Panc1 (cell line): ENCODE measurements at regions not wholly inside any gene's neighbourhood (a gene's known extent, or its start where the extent isn't known, plus 50 kb on each side); places are given as distances from the start of the nearest gene placed in this dataset.

ENCODE experiments used
- ATAC-seq: fragments of 200-7000 bp; cut with Tn5 transposase; 2 replicates; pipeline ENCODE4 v1.9.1; 2020; ENCODE audit warnings: mild to moderate bottlenecking, moderate library complexity
- BruUV-seq: library from RNA; stranded (reverse); fragments of 400-500 nt; replicated peaks from 2 replicates; lab custom pipeline; 2021; lab: Mats Ljungman, UMichigan
- CTCF ChIA-PET: fragments of 300-600 bp; sonication (Branson Sonifier 250); formaldehyde crosslinking; loops from one replicate; lab custom pipeline; 2022; ENCODE audit warnings: antibody characterized with exemption; lab: Charles Lee
- POLR2A ChIA-PET: fragments of 300-600 bp; sonication (Branson Sonifier 250); formaldehyde crosslinking; loops from one replicate; lab custom pipeline; 2022; ENCODE audit warnings: antibody characterized with exemption; lab: Charles Lee
- DNase-seq: peaks from one replicate; pipeline ENCODE4 v3.0.0-alpha.2; 2010; ENCODE audit warnings: low read depth, low spot score
- H3K27ac ChIP-seq: 2 replicates; pipeline ENCODE4 v1.5.1; 2011; ENCODE audit warnings: mild to moderate bottlenecking, low read length, inconsistent platforms
- H3K27me3 ChIP-seq: fragments of 200-500 bp; sonication (Bioruptor generic); 2 replicates; pipeline ENCODE4 v1.6.0; 2014; ENCODE audit warnings: low read length, inconsistent platforms; ENCODE audit not compliant: control insufficient read depth, insufficient read depth
- H3K36me3 ChIP-seq: fragments of 200-500 bp; sonication (Bioruptor generic); 2 replicates; pipeline ENCODE4 v1.5.1; 2014; ENCODE audit warnings: inconsistent platforms, mild to moderate bottlenecking, low read length, moderate library complexity; ENCODE audit not compliant: control insufficient read depth, insufficient read depth
- H3K4me1 ChIP-seq: 2 replicates; pipeline ENCODE4 v1.5.1; 2011; ENCODE audit warnings: inconsistent platforms, mild to moderate bottlenecking, low read length, moderate library complexity; ENCODE audit not compliant: control insufficient read depth, insufficient read depth
- H3K4me3 ChIP-seq, 2 experiments: 2 replicates each; pipeline ENCODE4 v1.5.1; 2011 to 2012; ENCODE audit warnings: low read depth in 2 of 2, low read length in 2 of 2, mild to moderate bottlenecking in 2 of 2, inconsistent platforms in 1 of 2, moderate library complexity in 1 of 2
- H3K9me3 ChIP-seq: fragments of 200-500 bp; sonication (Bioruptor generic); 2 replicates; pipeline ENCODE4 v1.5.1; 2014; ENCODE audit warnings: low read depth, mild to moderate bottlenecking, inconsistent platforms, low read length, moderate library complexity; ENCODE audit not compliant: control insufficient read depth, insufficient read depth
- CTCF ChIP-seq: fragments of 450-650 bp; IDR thresholded peaks from 2 replicates; pipeline ENCODE4 v1.5.1; 2017; ENCODE audit warnings: mild to moderate bottlenecking
- POLR2AphosphoS5 ChIP-seq: IDR thresholded peaks from 2 replicates; pipeline ENCODE4 v1.6.1; 2012; ENCODE audit warnings: mild to moderate bottlenecking, low read depth, low read length, moderate library complexity
- REST ChIP-seq, 2 experiments: IDR thresholded peaks; 2 replicates each; pipeline ENCODE4 v1.6.1; 2011 to 2012; ENCODE audit warnings: low read depth in 2 of 2, control low read depth in 1 of 2, low read length in 1 of 2, mild to moderate bottlenecking in 1 of 2, moderate library complexity in 1 of 2; ENCODE audit not compliant: insufficient read depth in 1 of 2
- SIN3A ChIP-seq: IDR thresholded peaks from 2 replicates; pipeline ENCODE4 v1.6.1; 2012; ENCODE audit warnings: low read depth, mild to moderate bottlenecking, low read length, moderate library complexity, borderline replicate concordance; ENCODE audit not compliant: insufficient read depth
- TCF7L2 ChIP-seq: IDR thresholded peaks from 2 replicates; pipeline ENCODE4 v1.6.1; 2011; ENCODE audit warnings: mild to moderate bottlenecking, low read depth, low read length, inconsistent platforms
- in situ Hi-C: cut with HindIII; loops from 2 replicates; pipeline ENCODE4 v1.10.0; 2016; ENCODE audit warnings: low sequenced_read_pairs, low pct_unique_long_range_greater_than_20kb
- intact Hi-C: fragments of 100-400 bp; cut with micrococcal nuclease; formaldehyde crosslinking; loops from one replicate; pipeline ENCODE4 v1.10.0; 2022; ENCODE audit not compliant: unreplicated experiment

- in situ Hi-C loops = no loop called here
- BruUV-seq = no TSS peak
- H3K9me3 ChIP-seq = no peaks in the 10 kb centered on the region
- ChIA-PET POLR2A (no interaction called here), CTCF (no interaction called here)
- no peaks in the 10 kb centered on the region for H3K27me3 ChIP-seq
- no peaks in the 10 kb centered on the region for H3K36me3 ChIP-seq
- ATAC-seq (no peak), DNase-seq (no peak)
- intact Hi-C loops = no loop called here
- no peak overlapping the region for H3K4me3 ChIP-seq
- no peaks in the 10 kb centered on the region for H3K4me1 ChIP-seq
- H3K27ac ChIP-seq = no peak overlapping the region
- no peak for TF ChIP-seq TCF7L2
- TF ChIP-seq CTCF = peak; percentile 20
- TF ChIP-seq SIN3A = no peak
- TF ChIP-seq REST (IDR thresholded peaks at IDR 0.05; ENCODE audit: insufficient read depth in 1 of 2, low read depth in 2 of 2, low read length in 1 of 2) = no peak
These were observed 858.7 kb downstream of the REEP3 start for GRCh38 chr10:64379898-64380297.

GRCh38 chr10:64385355-64385754 is 864.2 kb downstream of the REEP3 start:
- ATAC-seq (no peak), DNase-seq (no peak)
- intact Hi-C loops (no loop called here), in situ Hi-C loops (no loop called here)
- H3K9me3 ChIP-seq = no peaks in the 10 kb centered on the region
- H3K36me3 ChIP-seq = no peaks in the 10 kb centered on the region
- BruUV-seq = no TSS peak
- ChIA-PET POLR2A (no interaction called here), CTCF (no interaction called here)
- H3K27ac ChIP-seq = no peak overlapping the region
- H3K27me3 ChIP-seq = no peaks in the 10 kb centered on the region
- TF ChIP-seq REST (IDR thresholded peaks at IDR 0.05; ENCODE audit: insufficient read depth in 1 of 2, low read depth in 2 of 2, low read length in 1 of 2) = no peak
- TF ChIP-seq SIN3A = no peak
- no peak for TF ChIP-seq POLR2AphosphoS5
- TF ChIP-seq TCF7L2 = no peak
- TF ChIP-seq CTCF = no peak
- no peak overlapping the region for H3K4me3 ChIP-seq
- no peaks in the 10 kb centered on the region for H3K4me1 ChIP-seq
